Panc1 (cell line): ENCODE measurements at regions not wholly inside any gene's neighbourhood (a gene's known extent, or its start where the extent isn't known, plus 50 kb on each side); places are given as distances from the start of the nearest gene placed in this dataset.

Source experiments
- ATAC-seq: fragments of 200-7000 bp; cut with Tn5 transposase; 2 replicates; pipeline ENCODE4 v1.9.1; 2020; ENCODE audit warnings: mild to moderate bottlenecking, moderate library complexity
- BruUV-seq: library from RNA; stranded (reverse); fragments of 400-500 nt; replicated peaks from 2 replicates; lab custom pipeline; 2021; lab: Mats Ljungman, UMichigan
- CTCF ChIA-PET: fragments of 300-600 bp; sonication (Branson Sonifier 250); formaldehyde crosslinking; loops from one replicate; lab custom pipeline; 2022; ENCODE audit warnings: antibody characterized with exemption; lab: Charles Lee
- POLR2A ChIA-PET: fragments of 300-600 bp; sonication (Branson Sonifier 250); formaldehyde crosslinking; loops from one replicate; lab custom pipeline; 2022; ENCODE audit warnings: antibody characterized with exemption; lab: Charles Lee
- DNase-seq: peaks from one replicate; pipeline ENCODE4 v3.0.0-alpha.2; 2010; ENCODE audit warnings: low read depth, low spot score
- H3K27ac ChIP-seq: 2 replicates; pipeline ENCODE4 v1.5.1; 2011; ENCODE audit warnings: mild to moderate bottlenecking, low read length, inconsistent platforms
- H3K27me3 ChIP-seq: fragments of 200-500 bp; sonication (Bioruptor generic); 2 replicates; pipeline ENCODE4 v1.6.0; 2014; ENCODE audit warnings: low read length, inconsistent platforms; ENCODE audit not compliant: control insufficient read depth, insufficient read depth
- H3K36me3 ChIP-seq: fragments of 200-500 bp; sonication (Bioruptor generic); 2 replicates; pipeline ENCODE4 v1.5.1; 2014; ENCODE audit warnings: inconsistent platforms, mild to moderate bottlenecking, low read length, moderate library complexity; ENCODE audit not compliant: control insufficient read depth, insufficient read depth
- H3K4me1 ChIP-seq: 2 replicates; pipeline ENCODE4 v1.5.1; 2011; ENCODE audit warnings: inconsistent platforms, mild to moderate bottlenecking, low read length, moderate library complexity; ENCODE audit not compliant: control insufficient read depth, insufficient read depth
- H3K4me3 ChIP-seq, 2 experiments: 2 replicates each; pipeline ENCODE4 v1.5.1; 2011 to 2012; ENCODE audit warnings: low read depth in 2 of 2, low read length in 2 of 2, mild to moderate bottlenecking in 2 of 2, inconsistent platforms in 1 of 2, moderate library complexity in 1 of 2
- H3K9me3 ChIP-seq: fragments of 200-500 bp; sonication (Bioruptor generic); 2 replicates; pipeline ENCODE4 v1.5.1; 2014; ENCODE audit warnings: low read depth, mild to moderate bottlenecking, inconsistent platforms, low read length, moderate library complexity; ENCODE audit not compliant: control insufficient read depth, insufficient read depth
- POLR2AphosphoS5 ChIP-seq: IDR thresholded peaks from 2 replicates; pipeline ENCODE4 v1.6.1; 2012; ENCODE audit warnings: mild to moderate bottlenecking, low read depth, low read length, moderate library complexity
- SIN3A ChIP-seq: IDR thresholded peaks from 2 replicates; pipeline ENCODE4 v1.6.1; 2012; ENCODE audit warnings: low read depth, mild to moderate bottlenecking, low read length, moderate library complexity, borderline replicate concordance; ENCODE audit not compliant: insufficient read depth
- TCF7L2 ChIP-seq: IDR thresholded peaks from 2 replicates; pipeline ENCODE4 v1.6.1; 2011; ENCODE audit warnings: mild to moderate bottlenecking, low read depth, low read length, inconsistent platforms
- in situ Hi-C: cut with HindIII; loops from 2 replicates; pipeline ENCODE4 v1.10.0; 2016; ENCODE audit warnings: low sequenced_read_pairs, low pct_unique_long_range_greater_than_20kb
- intact Hi-C: fragments of 100-400 bp; cut with micrococcal nuclease; formaldehyde crosslinking; loops from one replicate; pipeline ENCODE4 v1.10.0; 2022; ENCODE audit not compliant: unreplicated experiment
- TF ChIP-seq, protein P1 (sequence below), 2 experiments: IDR thresholded peaks; 2 replicates each; pipeline ENCODE4 v1.6.1; 2011 to 2012; ENCODE audit warnings: low read depth in 2 of 2, control low read depth in 1 of 2, low read length in 1 of 2, mild to moderate bottlenecking in 1 of 2, moderate library complexity in 1 of 2; ENCODE audit not compliant: insufficient read depth in 1 of 2
- TF ChIP-seq, protein P2 (sequence below): fragments of 450-650 bp; IDR thresholded peaks from 2 replicates; pipeline ENCODE4 v1.5.1; 2017; ENCODE audit warnings: mild to moderate bottlenecking

- H3K4me3 ChIP-seq = no peak overlapping the region
- no TSS peak for BruUV-seq
- TF ChIP-seq, protein P1, sequence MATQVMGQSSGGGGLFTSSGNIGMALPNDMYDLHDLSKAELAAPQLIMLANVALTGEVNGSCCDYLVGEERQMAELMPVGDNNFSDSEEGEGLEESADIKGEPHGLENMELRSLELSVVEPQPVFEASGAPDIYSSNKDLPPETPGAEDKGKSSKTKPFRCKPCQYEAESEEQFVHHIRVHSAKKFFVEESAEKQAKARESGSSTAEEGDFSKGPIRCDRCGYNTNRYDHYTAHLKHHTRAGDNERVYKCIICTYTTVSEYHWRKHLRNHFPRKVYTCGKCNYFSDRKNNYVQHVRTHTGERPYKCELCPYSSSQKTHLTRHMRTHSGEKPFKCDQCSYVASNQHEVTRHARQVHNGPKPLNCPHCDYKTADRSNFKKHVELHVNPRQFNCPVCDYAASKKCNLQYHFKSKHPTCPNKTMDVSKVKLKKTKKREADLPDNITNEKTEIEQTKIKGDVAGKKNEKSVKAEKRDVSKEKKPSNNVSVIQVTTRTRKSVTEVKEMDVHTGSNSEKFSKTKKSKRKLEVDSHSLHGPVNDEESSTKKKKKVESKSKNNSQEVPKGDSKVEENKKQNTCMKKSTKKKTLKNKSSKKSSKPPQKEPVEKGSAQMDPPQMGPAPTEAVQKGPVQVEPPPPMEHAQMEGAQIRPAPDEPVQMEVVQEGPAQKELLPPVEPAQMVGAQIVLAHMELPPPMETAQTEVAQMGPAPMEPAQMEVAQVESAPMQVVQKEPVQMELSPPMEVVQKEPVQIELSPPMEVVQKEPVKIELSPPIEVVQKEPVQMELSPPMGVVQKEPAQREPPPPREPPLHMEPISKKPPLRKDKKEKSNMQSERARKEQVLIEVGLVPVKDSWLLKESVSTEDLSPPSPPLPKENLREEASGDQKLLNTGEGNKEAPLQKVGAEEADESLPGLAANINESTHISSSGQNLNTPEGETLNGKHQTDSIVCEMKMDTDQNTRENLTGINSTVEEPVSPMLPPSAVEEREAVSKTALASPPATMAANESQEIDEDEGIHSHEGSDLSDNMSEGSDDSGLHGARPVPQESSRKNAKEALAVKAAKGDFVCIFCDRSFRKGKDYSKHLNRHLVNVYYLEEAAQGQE (IDR thresholded peaks at IDR 0.05; ENCODE audit: insufficient read depth in 1 of 2, low read depth in 2 of 2, low read length in 1 of 2) = no peak
- TF ChIP-seq SIN3A (no peak), TCF7L2 (no peak), POLR2AphosphoS5 (no peak)
- TF ChIP-seq, protein P2, sequence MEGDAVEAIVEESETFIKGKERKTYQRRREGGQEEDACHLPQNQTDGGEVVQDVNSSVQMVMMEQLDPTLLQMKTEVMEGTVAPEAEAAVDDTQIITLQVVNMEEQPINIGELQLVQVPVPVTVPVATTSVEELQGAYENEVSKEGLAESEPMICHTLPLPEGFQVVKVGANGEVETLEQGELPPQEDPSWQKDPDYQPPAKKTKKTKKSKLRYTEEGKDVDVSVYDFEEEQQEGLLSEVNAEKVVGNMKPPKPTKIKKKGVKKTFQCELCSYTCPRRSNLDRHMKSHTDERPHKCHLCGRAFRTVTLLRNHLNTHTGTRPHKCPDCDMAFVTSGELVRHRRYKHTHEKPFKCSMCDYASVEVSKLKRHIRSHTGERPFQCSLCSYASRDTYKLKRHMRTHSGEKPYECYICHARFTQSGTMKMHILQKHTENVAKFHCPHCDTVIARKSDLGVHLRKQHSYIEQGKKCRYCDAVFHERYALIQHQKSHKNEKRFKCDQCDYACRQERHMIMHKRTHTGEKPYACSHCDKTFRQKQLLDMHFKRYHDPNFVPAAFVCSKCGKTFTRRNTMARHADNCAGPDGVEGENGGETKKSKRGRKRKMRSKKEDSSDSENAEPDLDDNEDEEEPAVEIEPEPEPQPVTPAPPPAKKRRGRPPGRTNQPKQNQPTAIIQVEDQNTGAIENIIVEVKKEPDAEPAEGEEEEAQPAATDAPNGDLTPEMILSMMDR = no peak
- DNase-seq = no peak
- ChIA-PET POLR2A (no interaction called here), CTCF (interaction anchor here (0.6 kb wide), 1 partner anchor 680 kb away, joined by 3 read pairs; no protein-coding TSS in a partner anchor)
- H3K27ac ChIP-seq = no peak overlapping the region
- intact Hi-C loops (no loop called here), in situ Hi-C loops (no loop called here)
- H3K36me3 ChIP-seq = no peaks in the 10 kb centered on the region
- H3K9me3 ChIP-seq = no peaks in the 10 kb centered on the region
- no peaks in the 10 kb centered on the region for H3K27me3 ChIP-seq
- ATAC-seq = no peak
- no peaks in the 10 kb centered on the region for H3K4me1 ChIP-seq
These were observed 197.2 kb downstream of the GRXCR1 start for GRCh38 chr4:43089730-43090129.

GRCh38 chr4:43103048-43103447 lies 210.5 kb downstream of the GRXCR1 start:
- CTCF ChIA-PET = no interaction called here
- no peak for ATAC-seq

More at GRCh38 chr4:43103048-43103447, 210.5 kb downstream of the GRXCR1 start:
- no TSS peak for BruUV-seq
- in situ Hi-C loops (no loop called here), intact Hi-C loops (no loop called here)
- Histone ChIP-seq H3K9me3 (no peaks in the 10 kb centered on the region), H3K27me3 (no peaks in the 10 kb centered on the region), H3K36me3 (no peaks in the 10 kb centered on the region), H3K4me3 (no peak overlapping the region), H3K4me1 (no peaks in the 10 kb centered on the region), H3K27ac (no peak overlapping the region)
- no peak for TF ChIP-seq SIN3A
- no peak for TF ChIP-seq POLR2AphosphoS5
- TF ChIP-seq, protein P1 (IDR thresholded peaks at IDR 0.05; ENCODE audit: insufficient read depth in 1 of 2, low read depth in 2 of 2, low read length in 1 of 2) = no peak
- no peak for TF ChIP-seq TCF7L2
- TF ChIP-seq, protein P2 = no peak
- POLR2A ChIA-PET = no interaction called here
- no peak for DNase-seq
